ENCODE measurements at regions not wholly inside any gene's neighbourhood (a gene's known extent, or its start where the extent isn't known, plus 50 kb on each side); places are given as distances from the start of the nearest gene placed in this dataset.
"Not testable (repeated sequence)": the region's sequence is repeated elsewhere in the genome, so short reads cannot be mapped to it uniquely, and the experiment has no call there.

DNA sequence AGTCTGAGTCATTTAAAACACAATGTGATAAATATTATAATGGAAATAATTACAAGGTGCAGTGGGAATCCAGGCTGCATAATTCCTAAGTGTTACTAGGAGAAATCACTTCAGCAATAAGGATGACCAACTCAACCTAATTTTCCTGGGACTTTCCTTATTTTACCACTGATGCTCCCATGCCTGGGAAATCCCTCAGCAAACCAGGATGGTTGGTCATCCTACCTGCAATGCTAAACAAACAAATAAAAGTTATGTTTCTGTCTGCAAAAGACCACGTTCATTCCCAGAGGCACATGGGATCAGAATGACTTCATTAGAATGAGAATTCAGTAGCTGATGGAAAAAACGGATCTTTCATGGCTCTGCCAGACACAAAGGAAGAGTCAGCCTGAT lies 130.8 kb upstream of the RAP1B start:
- no peak for DNase-seq (ENCODE audit: low spot score)

DNA sequence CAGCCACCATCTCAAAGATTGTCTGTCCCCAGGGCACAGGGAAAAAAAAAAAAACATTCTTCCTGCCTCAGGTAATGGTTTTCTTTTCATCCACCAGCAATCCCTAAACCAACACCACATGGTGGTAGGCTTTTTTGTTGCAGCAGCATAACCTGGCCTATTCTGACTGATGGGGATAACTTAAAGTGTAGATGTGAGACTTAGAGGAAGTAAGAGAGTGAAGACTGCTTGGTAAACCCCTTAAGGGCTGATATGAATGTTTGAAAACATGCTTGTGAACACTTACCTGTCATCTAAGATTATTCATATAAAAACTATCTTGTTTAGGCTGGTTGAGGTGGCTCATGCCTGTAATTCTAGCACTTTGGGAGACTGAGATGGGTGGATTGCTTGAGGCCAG lies 130.2 kb upstream of the RAP1B start:
- DNase-seq (ENCODE audit: low spot score) = no peak

DNA sequence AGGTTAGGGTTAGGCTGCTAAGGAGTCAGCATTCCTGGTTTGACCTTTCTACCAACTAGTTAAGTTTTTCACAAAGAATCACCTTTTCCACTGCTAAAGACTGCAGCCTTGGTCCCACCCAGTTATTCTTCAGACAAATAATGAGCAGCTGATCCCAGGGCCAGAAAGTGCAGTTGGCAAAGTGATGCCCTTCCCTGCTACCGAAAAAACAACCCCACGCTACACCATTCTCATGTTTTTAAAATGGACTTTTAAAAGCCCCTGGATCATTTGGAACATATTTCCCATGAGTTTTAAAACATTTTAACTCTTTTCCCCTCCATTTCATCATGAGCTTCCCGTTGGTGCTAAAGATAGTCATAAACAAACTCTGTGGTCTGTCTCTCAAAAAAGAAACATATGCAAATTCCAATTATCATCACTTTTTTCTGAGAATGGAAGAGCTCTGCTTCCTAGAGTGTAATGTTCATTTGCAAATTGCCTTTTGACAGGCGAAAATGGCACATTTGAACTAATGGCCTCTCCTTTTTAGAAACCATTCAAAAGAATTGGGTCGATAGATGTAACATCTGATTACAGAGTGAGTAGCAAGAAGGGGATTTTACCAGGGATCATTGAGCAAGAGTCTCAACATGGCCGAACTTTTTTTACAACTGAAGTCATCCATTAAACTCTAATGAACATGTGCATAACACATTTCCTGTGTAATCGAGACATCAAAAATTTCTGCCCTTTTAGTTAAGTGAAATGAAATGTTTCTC lies 129.3 kb upstream of the RAP1B start:
- peak; percentile 69 for DNase-seq (ENCODE audit: low spot score)

DNA sequence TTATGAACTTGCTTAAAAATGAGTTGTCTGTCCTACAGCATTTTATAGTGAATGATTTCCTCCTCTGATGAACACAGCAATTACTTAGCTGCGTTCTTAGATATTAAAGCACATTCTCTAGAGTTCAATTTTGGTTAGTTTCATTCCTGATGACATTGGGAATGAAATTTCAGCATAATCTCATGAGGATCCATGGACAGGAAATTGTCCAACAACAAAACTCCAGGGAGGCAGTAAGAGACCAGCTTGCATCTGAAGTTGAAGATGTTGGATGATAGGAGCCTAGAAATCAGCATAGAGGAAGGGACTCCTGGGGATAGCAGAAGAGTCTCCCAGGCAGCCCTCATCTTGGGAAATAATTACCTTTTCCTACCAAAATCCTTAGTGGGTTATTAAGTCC lies 128.7 kb upstream of the RAP1B start:
- DNase-seq (ENCODE audit: low spot score) = no peak

DNA sequence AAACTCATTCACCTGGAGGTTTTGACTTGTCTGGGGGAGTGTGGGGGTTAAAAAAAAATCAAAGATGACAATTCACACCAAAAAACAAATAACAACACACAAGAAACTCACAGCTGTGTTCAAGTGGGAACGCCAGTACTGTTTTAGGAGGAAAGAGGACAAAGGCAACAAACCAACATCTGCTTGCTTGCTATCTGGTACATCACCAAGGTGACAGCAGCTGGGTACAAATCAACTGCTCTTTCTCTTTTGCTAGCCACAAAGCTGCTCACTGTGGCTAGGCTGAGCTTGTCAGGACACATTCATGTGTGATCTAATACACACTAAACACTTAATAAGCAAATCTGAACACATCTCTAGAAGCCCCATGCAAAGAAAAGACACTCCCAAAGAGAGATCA lies 128.0 kb upstream of the RAP1B start:
- DNase-seq (ENCODE audit: low spot score) = peak; percentile 68

DNA sequence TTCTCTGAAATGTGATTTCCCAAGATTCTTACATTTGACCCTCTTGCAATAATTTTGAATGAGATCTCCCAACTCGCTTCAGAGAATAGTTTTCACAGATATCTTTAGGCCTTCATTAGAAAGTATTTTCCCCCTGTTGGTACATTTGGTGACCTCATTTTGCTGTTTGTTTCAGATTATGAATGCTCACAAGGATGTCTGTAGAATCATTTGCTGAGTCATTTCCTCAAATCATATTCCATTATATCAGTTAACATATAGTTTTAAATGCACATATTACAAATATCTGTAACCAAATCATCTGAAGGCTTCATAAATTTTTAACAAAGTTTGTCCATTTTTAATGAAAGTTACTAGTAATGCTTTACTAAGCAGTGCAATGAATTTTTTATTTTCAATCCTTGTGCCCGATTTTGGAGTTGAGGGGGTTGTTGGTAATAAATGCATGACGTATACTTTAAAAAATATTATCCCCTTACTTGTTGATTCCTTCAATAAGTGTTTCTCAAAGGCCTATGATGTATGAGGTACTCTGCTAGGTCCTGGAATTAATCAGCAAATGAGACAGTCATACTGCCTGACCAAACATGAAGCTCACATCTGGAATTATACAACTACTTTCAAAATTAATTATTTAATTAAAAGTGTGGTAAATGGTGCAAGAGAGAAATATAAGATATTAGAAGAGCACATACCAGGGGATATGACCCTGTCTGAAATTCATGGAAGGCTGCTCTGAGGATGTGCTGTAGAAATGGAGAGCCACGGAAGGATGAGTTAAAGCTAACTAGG lies 126.9 kb upstream of the RAP1B start:
- no peak for DNase-seq (ENCODE audit: low spot score)

DNA sequence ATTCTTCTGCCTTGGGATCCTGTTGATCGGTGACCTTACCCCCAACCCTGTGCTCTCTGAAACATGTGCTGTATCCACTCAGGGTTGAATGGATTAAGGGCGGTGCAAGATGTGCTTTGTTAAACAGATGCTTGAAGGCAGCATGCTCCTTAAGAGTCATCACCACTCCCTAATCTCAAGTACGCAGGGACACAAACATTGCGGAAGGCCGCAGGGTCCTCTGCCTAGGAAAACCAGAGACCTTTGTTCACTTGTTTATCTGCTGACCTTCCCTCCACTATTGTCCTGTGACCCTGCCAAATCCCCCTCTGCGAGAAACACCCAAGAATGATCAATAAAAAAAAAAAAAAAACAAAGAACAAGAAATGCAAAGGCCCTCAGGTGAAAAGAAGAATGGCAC lies 126.1 kb upstream of the RAP1B start:
- DNase-seq (ENCODE audit: low spot score) = not testable (repeated sequence)

DNA sequence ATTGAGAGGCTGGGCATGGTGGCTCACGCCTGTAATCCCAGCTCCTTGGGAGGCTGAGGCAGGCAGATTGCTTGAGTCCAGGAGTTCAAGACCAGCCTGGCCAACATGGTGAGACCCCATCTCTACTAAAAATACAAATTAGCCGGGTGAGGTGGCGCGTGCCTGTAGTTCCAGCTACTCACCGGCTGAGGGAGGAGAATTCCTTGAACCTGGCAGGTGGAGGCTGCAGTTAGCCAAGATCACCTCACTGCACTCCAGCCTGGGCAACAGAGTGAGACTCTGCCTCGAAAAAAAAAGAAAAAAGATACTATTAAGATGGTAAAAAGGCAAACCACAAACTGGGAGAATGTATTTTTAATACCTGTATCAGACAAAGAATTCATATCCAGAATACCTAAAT lies 124.2 kb upstream of the RAP1B start:
- DNase-seq (ENCODE audit: low spot score) = not testable (repeated sequence)

DNA sequence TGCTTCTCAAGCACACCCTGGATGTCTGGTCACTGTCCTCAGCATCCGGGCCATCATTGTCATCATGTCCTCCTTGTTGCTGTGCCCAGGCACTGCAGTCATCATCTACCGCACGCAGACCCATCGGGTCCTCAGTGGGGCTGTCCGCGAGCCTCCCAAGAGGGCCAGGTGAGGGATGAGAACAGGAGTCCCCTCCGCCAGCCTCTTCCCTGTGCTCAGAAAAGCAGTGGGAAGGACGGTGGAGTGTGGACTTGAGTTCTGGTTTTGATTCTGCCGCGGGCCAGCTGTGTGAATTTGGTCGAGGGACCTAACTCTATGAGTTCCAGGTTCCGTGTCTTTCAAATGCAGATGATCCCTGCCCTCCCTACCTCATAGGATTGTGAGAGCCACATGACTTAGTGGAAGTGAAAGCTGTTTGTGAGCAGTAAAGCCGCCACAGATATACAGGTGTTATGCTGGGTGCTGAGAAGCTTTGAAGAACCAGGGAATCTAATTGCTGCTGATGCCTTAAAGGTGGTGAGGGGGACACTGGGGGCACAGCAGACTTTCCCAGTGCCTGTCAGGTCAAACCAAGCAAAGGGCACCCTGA lies 122.9 kb upstream of the RAP1B start:
- no peak for DNase-seq (ENCODE audit: low spot score)

DNA sequence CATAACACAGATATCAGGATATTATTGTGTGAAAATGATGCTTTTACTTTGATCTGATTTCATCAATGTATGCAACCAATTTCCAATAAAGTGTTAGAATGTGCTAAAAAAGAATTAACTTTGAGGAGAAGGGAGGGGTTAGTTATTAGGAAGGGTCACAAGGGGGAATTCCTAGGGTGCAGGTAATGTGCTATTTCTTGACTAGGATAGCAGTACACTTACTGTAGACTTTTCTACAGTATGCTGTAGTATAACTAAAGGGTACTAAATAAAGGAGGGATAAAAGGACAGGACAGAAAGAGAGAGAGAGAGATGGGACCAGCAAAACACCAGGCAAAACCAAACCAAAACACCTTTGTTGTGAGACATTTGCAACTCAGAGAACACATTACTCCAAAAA lies 121.4 kb upstream of the RAP1B start:
- DNase-seq (ENCODE audit: low spot score) = no peak

DNA sequence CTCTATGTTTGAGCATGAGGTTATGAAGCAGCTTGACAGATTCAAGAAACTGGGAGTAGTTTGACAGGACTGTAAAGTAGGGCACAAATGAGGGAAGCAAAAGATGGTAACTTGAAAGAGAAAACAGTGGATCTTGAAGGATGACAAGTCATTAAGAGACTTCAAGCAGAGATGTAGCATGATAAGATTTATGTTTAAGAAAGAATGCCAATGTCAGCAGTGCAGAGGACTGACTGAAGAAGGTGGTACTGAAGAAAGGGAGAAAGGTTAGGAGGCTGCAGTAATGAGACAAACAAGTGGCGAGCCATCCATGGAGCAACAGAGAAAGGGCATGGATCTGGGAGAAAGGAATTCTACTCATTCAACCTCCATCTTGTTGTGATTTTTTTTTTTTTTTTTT lies 120.2 kb upstream of the RAP1B start:
- DNase-seq (ENCODE audit: low spot score) = no peak

DNA sequence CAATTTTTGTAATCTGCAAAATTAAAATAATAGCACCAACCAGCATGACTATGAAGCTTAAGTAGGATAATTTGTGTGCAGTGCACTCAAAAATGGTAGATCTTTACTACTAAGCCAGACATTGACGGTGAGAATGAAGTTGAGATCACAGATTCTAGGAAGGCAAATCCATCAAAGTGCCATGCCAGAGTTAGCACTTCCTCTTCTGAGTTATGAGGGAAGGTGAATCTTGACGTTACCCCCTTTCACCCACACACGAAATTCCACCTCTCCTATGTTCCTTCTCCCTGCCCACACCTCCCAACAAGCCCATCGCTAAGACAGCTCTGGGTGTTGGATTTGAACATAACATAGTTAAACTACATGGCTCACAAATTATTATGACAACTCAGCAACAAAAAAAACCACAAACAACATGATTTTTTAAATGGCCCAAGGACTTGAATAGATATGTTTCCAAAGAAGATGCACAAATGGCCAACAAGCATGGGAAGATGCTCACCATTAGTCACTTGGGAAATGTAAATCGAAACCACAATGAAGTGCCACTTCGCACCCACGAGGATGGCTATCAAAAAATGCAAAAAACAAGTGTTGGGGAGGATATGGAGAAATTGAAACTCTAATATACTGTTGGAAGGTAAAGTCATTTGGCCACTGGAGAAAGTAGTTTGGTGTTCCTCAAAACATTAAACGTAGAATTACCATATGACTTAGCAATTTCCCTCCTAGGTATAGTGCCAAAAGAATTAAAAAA lies 119.3 kb upstream of the RAP1B start:
- DNase-seq (ENCODE audit: low spot score) = no peak

DNA sequence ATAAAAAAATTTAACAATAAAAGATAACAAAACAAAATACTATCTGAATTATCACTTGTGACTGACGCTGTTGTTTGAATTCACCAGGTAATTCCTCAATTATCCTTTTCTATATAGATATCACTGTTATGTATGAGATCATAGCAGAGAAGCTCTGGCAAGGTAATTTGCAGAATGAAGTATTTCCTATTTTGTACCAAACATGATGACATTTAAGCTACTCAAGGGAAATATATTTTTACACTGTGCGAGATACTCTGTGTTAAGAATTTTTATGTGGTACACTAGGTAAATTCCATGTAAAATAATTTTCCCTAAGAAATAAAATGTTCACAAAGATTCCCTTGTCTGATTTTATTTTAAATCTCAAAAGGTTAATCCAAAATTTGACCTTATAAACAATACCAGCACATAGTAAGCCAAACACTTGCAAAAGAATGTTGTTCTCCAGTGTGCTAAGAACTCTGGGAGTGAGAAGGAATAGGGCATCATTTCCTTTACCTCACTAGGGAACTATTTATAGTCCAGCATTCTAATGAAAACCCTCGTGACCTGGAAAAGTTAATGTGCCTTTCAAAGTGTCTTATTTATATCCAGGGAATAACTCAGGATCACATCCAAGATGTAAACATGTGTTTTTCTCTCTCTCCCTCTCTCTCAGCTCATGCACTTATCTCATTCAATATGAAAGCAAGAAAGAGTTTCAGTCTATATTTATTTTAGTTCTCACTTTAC lies 115.2 kb upstream of the RAP1B start:
- no peak for DNase-seq (ENCODE audit: low spot score)

DNA sequence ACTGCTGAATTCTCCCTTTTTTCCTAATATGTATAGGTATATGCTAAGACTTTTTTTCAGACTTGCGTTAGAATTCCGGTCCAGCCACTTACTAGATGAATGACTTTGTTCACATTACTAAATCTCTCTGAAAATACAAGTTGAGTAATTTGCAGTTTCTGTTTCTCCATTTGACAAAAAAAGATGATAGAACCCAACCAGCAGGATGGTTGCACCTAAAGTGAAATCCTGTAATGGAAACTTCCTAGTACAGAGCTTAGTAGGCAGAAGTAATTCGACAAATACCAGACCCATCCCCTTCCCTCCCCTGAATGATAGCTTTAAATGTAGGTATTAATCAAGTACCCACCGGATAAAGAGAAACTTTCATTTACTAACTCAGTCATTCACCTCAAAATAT lies 113.6 kb upstream of the RAP1B start:
- no peak for DNase-seq (ENCODE audit: low spot score)

DNA sequence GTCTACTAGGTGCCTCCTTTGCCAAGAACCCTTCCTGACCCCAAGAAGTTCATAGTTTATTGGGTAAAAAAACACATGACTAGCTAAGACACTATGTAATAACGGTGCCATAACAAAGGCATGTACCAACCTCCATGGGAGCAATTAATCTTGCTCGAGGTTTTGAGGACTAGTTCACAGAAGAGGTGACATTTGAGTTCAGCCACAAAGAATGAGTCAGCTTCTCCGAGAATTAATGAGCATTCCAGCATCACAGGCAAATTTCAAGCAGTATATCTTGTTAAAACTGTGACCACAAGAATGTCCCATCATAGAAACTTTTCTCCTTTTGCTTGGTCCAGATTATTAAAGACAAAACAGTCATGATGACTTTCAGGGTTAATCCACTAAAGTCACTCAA lies 113.0 kb upstream of the RAP1B start:
- DNase-seq (ENCODE audit: low spot score) = no peak

DNA sequence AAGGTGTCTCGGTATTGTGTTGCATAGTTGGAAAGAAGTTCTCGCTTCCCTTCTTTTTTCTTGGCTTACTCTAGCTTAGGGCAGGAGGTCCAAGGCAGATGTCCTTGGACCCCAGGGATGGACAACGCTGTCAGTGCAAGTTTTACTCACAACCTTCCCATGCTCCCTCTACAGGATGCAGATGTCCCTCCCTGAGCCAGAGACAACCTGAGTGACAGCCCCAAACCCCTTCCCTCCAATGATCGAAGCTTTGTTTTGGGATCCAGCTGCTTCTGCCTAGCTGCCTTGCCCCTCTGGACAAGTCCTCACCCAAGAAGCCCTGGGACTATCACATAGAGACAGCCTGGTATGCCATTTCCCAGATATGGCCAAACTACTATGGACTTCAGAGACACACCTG lies 112.0 kb upstream of the RAP1B start:
- DNase-seq (ENCODE audit: low spot score) = no peak

DNA sequence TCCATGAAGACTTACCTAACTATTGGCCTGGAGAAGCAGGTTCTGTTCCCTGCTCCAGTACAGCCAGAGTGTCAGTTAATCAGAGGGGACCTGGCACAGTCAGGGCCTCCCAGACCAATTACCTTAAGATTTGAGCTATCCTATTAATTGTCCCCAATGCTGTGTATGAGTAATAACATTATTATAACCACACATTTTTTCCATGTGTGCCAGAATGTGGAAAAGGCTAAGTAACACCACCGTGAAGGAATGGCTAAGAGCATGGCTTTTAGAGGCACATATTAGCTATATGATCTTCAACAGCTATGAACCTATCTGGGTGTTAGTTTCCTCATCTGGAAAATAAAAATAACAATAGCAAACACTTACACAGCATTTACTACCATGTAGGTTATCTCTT lies 111.1 kb upstream of the RAP1B start:
- DNase-seq (ENCODE audit: low spot score) = no peak

DNA sequence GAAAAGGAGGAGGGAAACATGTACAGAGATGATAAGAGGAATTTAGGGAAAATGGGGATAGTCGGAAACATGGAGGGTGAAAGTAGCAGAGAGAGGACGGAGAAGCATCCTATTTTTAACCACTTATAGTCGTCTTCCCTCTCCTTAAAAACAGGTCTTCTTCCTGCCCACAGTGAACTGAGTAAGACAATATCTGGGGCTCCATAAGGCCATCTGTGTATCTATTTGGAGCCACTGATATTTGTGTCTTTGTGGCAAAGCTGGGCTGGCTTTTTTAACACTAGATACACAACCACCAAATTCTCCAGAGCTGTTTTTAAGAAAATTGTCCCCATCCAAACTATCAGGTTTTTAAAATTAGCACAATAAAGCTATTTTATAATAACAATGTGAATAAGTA lies 109.5 kb upstream of the RAP1B start:
- no peak for DNase-seq (ENCODE audit: low spot score)

DNA sequence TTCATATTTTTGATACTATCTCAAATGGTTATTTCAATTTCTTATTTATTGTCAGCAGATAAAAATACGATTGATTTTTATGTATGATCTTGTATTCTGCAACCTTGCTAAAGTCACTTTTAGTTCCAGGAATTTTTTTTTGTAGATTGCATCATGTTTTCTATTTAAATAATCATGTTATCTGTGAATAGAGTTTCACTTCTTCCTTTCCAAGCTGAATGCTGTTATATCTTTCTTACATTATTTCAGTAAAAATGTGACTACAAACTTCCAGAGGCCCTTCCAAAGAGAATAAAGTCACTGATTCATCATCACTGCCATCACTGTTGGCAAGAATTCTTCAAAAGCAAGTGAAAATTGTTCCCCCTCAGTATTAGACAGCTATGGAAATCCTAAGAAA lies 104.7 kb upstream of the RAP1B start:
- DNase-seq (ENCODE audit: low spot score) = no peak

DNA sequence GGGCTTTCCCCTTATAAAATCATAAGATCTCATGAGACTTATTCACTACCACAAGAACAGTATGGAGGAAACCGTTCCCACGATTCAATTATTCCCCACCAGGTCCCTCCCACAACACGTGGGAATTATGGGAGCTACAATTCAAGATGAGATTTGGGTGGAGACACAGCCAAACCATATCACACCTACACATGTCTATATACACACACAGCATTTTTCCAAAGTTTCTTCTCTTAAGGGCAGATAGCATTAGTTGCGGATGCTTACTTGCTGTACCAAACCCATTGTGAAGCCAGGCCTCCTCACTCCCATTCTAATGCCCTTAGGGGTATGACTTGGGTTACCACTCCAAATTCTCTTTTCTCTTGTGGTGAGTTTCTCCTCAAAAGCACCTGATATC lies 104.1 kb upstream of the RAP1B start:
- DNase-seq (ENCODE audit: low spot score) = no peak

DNA sequence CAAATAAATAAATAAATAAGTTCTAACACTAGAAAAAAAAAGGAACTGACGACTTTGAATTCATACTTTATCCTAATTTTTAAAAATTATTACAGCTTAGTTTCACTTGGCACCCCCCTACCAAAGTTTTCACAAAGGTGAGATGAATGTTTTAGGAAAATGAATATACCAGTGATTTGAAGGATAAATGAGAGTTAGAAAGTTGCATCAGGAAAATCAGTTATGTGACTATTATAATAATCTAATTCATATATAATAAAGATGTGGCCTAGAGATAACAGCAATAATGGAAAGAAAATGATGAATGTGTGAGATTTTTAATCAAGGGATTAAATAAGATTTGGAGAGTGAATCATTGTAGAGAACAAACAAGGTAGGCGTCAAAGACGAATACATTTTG lies 103.0 kb upstream of the RAP1B start:
- no peak for DNase-seq (ENCODE audit: low spot score)

DNA sequence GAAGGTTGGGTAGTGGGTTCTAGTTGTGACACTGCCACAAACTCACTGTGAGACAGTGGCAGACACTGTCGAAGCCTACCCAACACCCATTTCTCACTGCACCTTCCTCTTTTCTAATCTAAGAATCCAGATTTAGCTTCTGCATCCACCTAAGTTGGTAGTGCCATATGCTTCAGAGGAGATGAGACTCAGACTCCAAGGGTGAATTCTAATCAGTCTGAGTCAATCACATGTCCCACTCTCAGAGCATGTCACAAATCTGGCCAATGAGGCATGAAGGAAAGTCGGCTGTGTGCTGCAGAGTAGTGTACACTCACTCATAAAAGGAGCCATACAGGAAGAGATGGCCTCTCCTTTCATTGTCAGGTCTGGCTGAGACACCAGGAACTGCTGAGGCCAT lies 102.1 kb upstream of the RAP1B start:
- DNase-seq (ENCODE audit: low spot score) = no peak
